Lung (tissue), 11 donors: ENCODE measurements at regions not wholly inside any gene's neighbourhood (a gene's known extent, or its start where the extent isn't known, plus 50 kb on each side); places are given as distances from the start of the nearest gene placed in this dataset.
"Not testable (repeated sequence)": the region's sequence is repeated elsewhere in the genome, so short reads cannot be mapped to it uniquely, and the experiment has no call there.

ENCODE experiments used
- ATAC-seq: fragments of 200-7000 bp; cut with Tn5 transposase; one replicate; pipeline ENCODE4 v1.9.1; 2020; ENCODE audit warnings: moderate number of reproducible peaks; ENCODE audit not compliant: insufficient read depth, low FRiP score
- DNase-seq, 3 donors: peaks; one replicate each; pipeline ENCODE4 v3.0.0-alpha.2; 2013 to 2017
- H3K27ac ChIP-seq, 2 donors: one replicate each; pipeline ENCODE4 v1.5.1; 2013; ENCODE audit warnings: mild to moderate bottlenecking in 2 of 2, moderate library complexity in 2 of 2, control low read depth in 1 of 2, inconsistent platforms in 1 of 2, low read depth in 1 of 2, low read length in 1 of 2
- H3K27me3 ChIP-seq, 3 donors: one replicate each; pipeline ENCODE4 v1.5.1; 2013; ENCODE audit warnings: low read length in 2 of 3; ENCODE audit not compliant: control insufficient read depth in 3 of 3, insufficient read depth in 3 of 3
- H3K36me3 ChIP-seq, 4 donors: one replicate each; pipeline ENCODE4 v1.5.1; 2013; ENCODE audit warnings: low read length in 4 of 4, mild to moderate bottlenecking in 1 of 4, moderate library complexity in 1 of 4; ENCODE audit not compliant: control insufficient read depth in 4 of 4, insufficient read depth in 4 of 4
- H3K4me1 ChIP-seq, 5 donors: one replicate each; pipeline ENCODE4 v1.5.1; 2013; ENCODE audit warnings: low read length in 5 of 5, mild to moderate bottlenecking in 2 of 5, moderate library complexity in 1 of 5; ENCODE audit not compliant: control insufficient read depth in 5 of 5, insufficient read depth in 5 of 5
- H3K4me3 ChIP-seq: one replicate; pipeline ENCODE4 v1.5.1; 2013; ENCODE audit warnings: mild to moderate bottlenecking, control low read depth, moderate library complexity
- H3K9ac ChIP-seq, 2 donors: one replicate each; pipeline ENCODE4 v1.5.1; 2013; ENCODE audit warnings: low read length in 2 of 2, control low read depth in 1 of 2; ENCODE audit not compliant: insufficient read depth in 1 of 2
- H3K9me3 ChIP-seq, 4 donors: one replicate each; pipeline ENCODE4 v1.5.1; 2013; ENCODE audit warnings: low read length in 3 of 4, mild to moderate bottlenecking in 1 of 4, moderate library complexity in 1 of 4; ENCODE audit not compliant: control insufficient read depth in 4 of 4, insufficient read depth in 3 of 4
- CTCF ChIP-seq: IDR thresholded peaks from 2 replicates; pipeline ENCODE4 v1.5.1; 2012; ENCODE audit warnings: mild to moderate bottlenecking; ENCODE audit errors: control extremely low read depth, extremely low read depth
- WGBS, 2 donors: extraction: QIAGEN DNeasy Blood & Tissue Kit; methylation state at CpG; one replicate each; pipeline ENCODE4 v1.1.7; 2013; 5-methylcytosine and 5-hydroxymethylcytosine counted together
- donor health status: control.
- donor health status: control.
- donor health status: Bipolar disorder and iron deficiency.
- donor health status: healthy.
- donor health status: DM: yes; HTN: yes; CAD: no.

- 88 to 91% methylated on average over 8 of the region's 8 CpGs for WGBS, 2 donors
- no peak for DNase-seq
- no peaks in the 10 kb centered on the region for H3K9me3 ChIP-seq
- H3K9ac ChIP-seq: no peak overlapping the region
- H3K4me1 ChIP-seq: peaks cover 0 to 9% (median 0%) of the 10 kb centered on the region in 5 donors
- H3K4me3 ChIP-seq: no peak overlapping the region
- no peak for TF ChIP-seq CTCF
- no peak overlapping the region for H3K27ac ChIP-seq
- H3K36me3 ChIP-seq: no peaks in the 10 kb centered on the region
- H3K27me3 ChIP-seq: no peaks in the 10 kb centered on the region
- no peak for ATAC-seq
Measured at GRCh38 chr18:59038295-59039039, 101.2 kb upstream of the SEC11C start.

- 84 to 90% methylated on average over 1 of the region's 1 CpG for WGBS, 2 donors
- H3K27me3 ChIP-seq, H3K4me1 ChIP-seq, H3K9me3 ChIP-seq, ATAC-seq, DNase-seq, H3K36me3 ChIP-seq, H3K27ac ChIP-seq, H3K4me3 ChIP-seq, H3K9ac ChIP-seq: not testable (repeated sequence)
Measured at GRCh38 chr18:59039040-59039320, 100.7 kb upstream of the SEC11C start.

GRCh38 chr18:59039449-59039848, 100.2 kb upstream of the SEC11C start:
- Histone ChIP-seq H3K36me3 (no peaks in the 10 kb centered on the region), H3K9ac (no peak overlapping the region), H3K4me3 (no peak overlapping the region), H3K4me1 (peaks cover 0 to 9% (median 0%) of the 10 kb centered on the region in 5 donors), H3K9me3 (no peaks in the 10 kb centered on the region), H3K27ac (no peak overlapping the region), H3K27me3 (no peaks in the 10 kb centered on the region)
- DNase-seq: no peak
- TF ChIP-seq CTCF: no peak
- ATAC-seq: no peak
- WGBS, 2 donors: 92 to 94% methylated on average over 6 of the region's 6 CpGs

GRCh38 chr18:59040770-59041148, 98.9 kb upstream of the SEC11C start:
- Histone ChIP-seq H3K9me3 (no peaks in the 10 kb centered on the region), H3K36me3 (no peaks in the 10 kb centered on the region), H3K4me3 (no peak overlapping the region), H3K27me3 (no peaks in the 10 kb centered on the region), H3K27ac (no peak overlapping the region), H3K9ac (no peak overlapping the region), H3K4me1 (peaks cover 0 to 9% (median 0%) of the 10 kb centered on the region in 5 donors)
- no peak for DNase-seq
- 87 to 92% methylated on average over 8 of the region's 8 CpGs for WGBS, 2 donors
- TF ChIP-seq CTCF: no peak
- ATAC-seq: no peak
